ENCODE measurements at regions not wholly inside any gene's neighbourhood (a gene's known extent, or its start where the extent isn't known, plus 50 kb on each side); places are given as distances from the start of the nearest gene placed in this dataset.
A peak's percentile ranks its signal among the peaks of the same experiment; 100 is the strongest.

- no peak for DNase-seq (ENCODE audit: low spot score)
- TF ChIP-seq CTCF (IDR thresholded peaks at IDR 0.05), result no peak
- Histone ChIP-seq H3K4me3 (no peak overlapping the region), H3K27ac (no peak overlapping the region)
Measured at GRCh38 chr6:121515630-121516265, 80.3 kb downstream of the GJA1 start.

GRCh38 chr6:121516331-121516730 lies 80.9 kb downstream of the GJA1 start:
- H3K4me3 ChIP-seq, result no peak overlapping the region
- DNase-seq (ENCODE audit: low spot score), result no peak
- H3K27ac ChIP-seq, result no peak overlapping the region
- TF ChIP-seq CTCF (IDR thresholded peaks at IDR 0.05), result no peak

GRCh38 chr6:121520337-121521163 lies 85.1 kb downstream of the GJA1 start:
- no peak for TF ChIP-seq CTCF (IDR thresholded peaks at IDR 0.05)
- no peak overlapping the region for H3K4me3 ChIP-seq
- DNase-seq (ENCODE audit: low spot score), result no peak
- H3K27ac ChIP-seq, result peak overlapping the region; percentile 34 to 88

- DNase-seq (ENCODE audit: low spot score), result no peak
- TF ChIP-seq CTCF (IDR thresholded peaks at IDR 0.05), result no peak
- Histone ChIP-seq H3K4me3 (no peak overlapping the region), H3K27ac (peak overlapping the region; percentile 34 to 88)
Measured at GRCh38 chr6:121521164-121521555, 85.7 kb downstream of the GJA1 start.

GRCh38 chr6:121522265-121522664 lies 86.8 kb downstream of the GJA1 start:
- peak overlapping the region; percentile 52 for H3K4me3 ChIP-seq
- peak overlapping the region; percentile 68 to 88 for H3K27ac ChIP-seq
- DNase-seq (ENCODE audit: low spot score), result peak; percentile 73
- TF ChIP-seq CTCF (IDR thresholded peaks at IDR 0.05), result no peak

- H3K4me3 ChIP-seq, result peak overlapping the region; percentile 52
Measured at GRCh38 chr6:121522771-121523386, 87.4 kb downstream of the GJA1 start.

More at GRCh38 chr6:121522771-121523386, 87.4 kb downstream of the GJA1 start:
- peak overlapping the region; percentile 68 to 88 for H3K27ac ChIP-seq
- no peak for TF ChIP-seq CTCF (IDR thresholded peaks at IDR 0.05)
- DNase-seq (ENCODE audit: low spot score), result no peak
